Gastrocnemius medialis (tissue), 4 donors: ENCODE measurements at regions not wholly inside any gene's neighbourhood (a gene's known extent, or its start where the extent isn't known, plus 50 kb on each side); places are given as distances from the start of the nearest gene placed in this dataset.

Experiments
- CTCF ChIP-seq, 5 experiments: fragments of 450-650 bp in 3 of 5; fragments of 200-600 bp in 2 of 5; sonication (generic) in 2 of 5; IDR thresholded peaks in 4 of 5; conservative IDR thresholded peaks in 1 of 5; 1 replicate in 4 of 5; 2 replicates in 1 of 5; pipeline ENCODE4 v1.5.1; 2016 to 2019; ENCODE audit warnings: antibody characterized with exemption in 5 of 5, mild to moderate bottlenecking in 3 of 5, moderate library complexity in 3 of 5
- POLR2A ChIP-seq, 2 donors: fragments of 450-650 bp; IDR thresholded peaks; one replicate each; pipeline ENCODE4 v1.6.1; 2017; ENCODE audit warnings: antibody characterized with exemption in 2 of 2, mild to moderate bottlenecking in 2 of 2, moderate library complexity in 2 of 2

- TF ChIP-seq CTCF (IDR thresholded peaks at IDR 0.05 in 4 of 5, conservative IDR thresholded peaks at IDR 0.05 in 1 of 5) = no peak
- TF ChIP-seq POLR2A (IDR thresholded peaks at IDR 0.05) = no peak
Observed at GRCh38 chr13:107322228-107322627, 754.3 kb upstream of the ARGLU1 start.
